ENCODE measurements at regions not wholly inside any gene's neighbourhood (a gene's known extent, or its start where the extent isn't known, plus 50 kb on each side); places are given as distances from the start of the nearest gene placed in this dataset.

DNA sequence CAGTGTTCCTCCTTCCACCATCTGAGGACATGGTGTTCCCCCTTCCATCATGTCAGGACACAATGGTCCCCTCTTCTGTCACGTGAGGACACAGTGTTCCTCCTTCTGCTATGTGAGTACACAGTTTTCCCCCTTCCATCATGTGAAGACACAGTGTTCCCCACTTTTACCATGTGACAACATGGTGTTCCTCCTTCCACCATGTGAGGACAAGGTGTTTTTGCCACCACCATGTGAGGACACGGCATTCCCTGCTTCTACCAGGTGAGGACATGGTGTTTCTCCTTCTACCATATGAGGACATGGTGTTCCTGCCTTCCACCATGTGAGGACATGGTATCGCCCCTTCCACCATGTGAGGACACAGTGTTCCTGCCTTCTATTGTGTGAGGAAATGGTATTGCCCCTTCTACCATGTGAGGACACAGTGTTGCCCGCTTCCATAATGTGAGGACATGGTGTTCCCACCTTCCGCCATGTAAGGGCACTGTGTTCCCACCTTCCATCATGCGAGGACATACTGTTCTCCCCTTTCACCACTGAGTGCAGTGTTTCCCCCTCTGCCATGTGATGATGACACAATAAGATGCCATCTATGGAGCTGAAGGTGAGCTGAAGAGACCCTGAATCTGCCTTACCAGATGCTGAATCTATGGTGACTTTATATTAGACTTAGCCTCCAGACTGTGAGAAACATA lies 132.3 kb downstream of the FCRL5 start:
- ChIA-PET POLR2A (no interaction called here), CTCF (no interaction called here)
- no peak for DNase-seq (ENCODE audit: extremely low spot score)
- no peak for TF ChIP-seq CTCF (IDR thresholded peaks at IDR 0.05; ENCODE audit: control extremely low read depth, extremely low read depth, low read depth, missing control alignments)

DNA sequence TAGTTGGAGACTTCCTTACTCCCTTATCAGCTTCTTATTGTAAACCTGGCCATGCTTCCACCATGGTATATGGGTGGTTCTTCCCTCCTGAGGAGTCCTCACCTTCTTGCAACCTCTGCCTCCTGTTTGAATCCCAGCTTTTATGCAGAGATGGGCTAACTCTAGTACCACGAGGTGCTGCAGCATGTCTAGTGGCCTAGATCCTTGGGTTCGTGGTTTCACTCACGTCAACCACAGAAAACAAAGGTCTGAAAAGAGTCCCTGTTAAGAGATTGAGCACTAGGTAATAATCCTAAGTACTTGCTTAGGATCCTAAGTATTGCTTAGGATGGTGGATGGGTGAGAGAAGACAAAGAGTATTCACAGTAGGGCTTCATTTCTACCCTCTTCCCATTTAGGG lies 133.7 kb downstream of the FCRL5 start:
- CTCF ChIA-PET, result no interaction called here
- POLR2A ChIA-PET, result no interaction called here
- TF ChIP-seq CTCF (IDR thresholded peaks at IDR 0.05; ENCODE audit: control extremely low read depth, extremely low read depth, low read depth, missing control alignments), result no peak
- no peak for DNase-seq (ENCODE audit: extremely low spot score)

GRCh38 chr1:157418231-157418630 lies 134.1 kb downstream of the FCRL5 start:
- ChIA-PET CTCF (no interaction called here), POLR2A (no interaction called here)
- no peak for DNase-seq (ENCODE audit: extremely low spot score)
- no peak for TF ChIP-seq CTCF (IDR thresholded peaks at IDR 0.05; ENCODE audit: control extremely low read depth, extremely low read depth, low read depth, missing control alignments)

- no peak for DNase-seq (ENCODE audit: extremely low spot score)
- POLR2A ChIA-PET, result no interaction called here
- no peak for TF ChIP-seq CTCF (IDR thresholded peaks at IDR 0.05; ENCODE audit: control extremely low read depth, extremely low read depth, low read depth, missing control alignments)
- CTCF ChIA-PET, result no interaction called here
Measured at GRCh38 chr1:157415661-157416060, 136.7 kb downstream of the FCRL5 start.

GRCh38 chr1:157412308-157412707 lies 140.0 kb downstream of the FCRL5 start:
- no peak for DNase-seq (ENCODE audit: extremely low spot score)
- ChIA-PET POLR2A (no interaction called here), CTCF (interaction anchor here (1.1 kb wide), 1 partner anchor 9 kb away, joined by 3 read pairs; no protein-coding TSS in a partner anchor)
- no peak for TF ChIP-seq CTCF (IDR thresholded peaks at IDR 0.05; ENCODE audit: control extremely low read depth, extremely low read depth, low read depth, missing control alignments)

GRCh38 chr1:157411769-157412168 lies 140.5 kb downstream of the FCRL5 start:
- no peak for TF ChIP-seq CTCF (IDR thresholded peaks at IDR 0.05; ENCODE audit: control extremely low read depth, extremely low read depth, low read depth, missing control alignments)
- POLR2A ChIA-PET, result no interaction called here
- DNase-seq (ENCODE audit: extremely low spot score), result no peak
- CTCF ChIA-PET, result interaction anchor here (1.1 kb wide), 1 partner anchor 9 kb away, joined by 3 read pairs; no protein-coding TSS in a partner anchor

Data from GM10248 (cell line).